ENCODE measurements at regions not wholly inside any gene's neighbourhood (a gene's known extent, or its start where the extent isn't known, plus 50 kb on each side); places are given as distances from the start of the nearest gene placed in this dataset.

- TF ChIP-seq, protein P1, sequence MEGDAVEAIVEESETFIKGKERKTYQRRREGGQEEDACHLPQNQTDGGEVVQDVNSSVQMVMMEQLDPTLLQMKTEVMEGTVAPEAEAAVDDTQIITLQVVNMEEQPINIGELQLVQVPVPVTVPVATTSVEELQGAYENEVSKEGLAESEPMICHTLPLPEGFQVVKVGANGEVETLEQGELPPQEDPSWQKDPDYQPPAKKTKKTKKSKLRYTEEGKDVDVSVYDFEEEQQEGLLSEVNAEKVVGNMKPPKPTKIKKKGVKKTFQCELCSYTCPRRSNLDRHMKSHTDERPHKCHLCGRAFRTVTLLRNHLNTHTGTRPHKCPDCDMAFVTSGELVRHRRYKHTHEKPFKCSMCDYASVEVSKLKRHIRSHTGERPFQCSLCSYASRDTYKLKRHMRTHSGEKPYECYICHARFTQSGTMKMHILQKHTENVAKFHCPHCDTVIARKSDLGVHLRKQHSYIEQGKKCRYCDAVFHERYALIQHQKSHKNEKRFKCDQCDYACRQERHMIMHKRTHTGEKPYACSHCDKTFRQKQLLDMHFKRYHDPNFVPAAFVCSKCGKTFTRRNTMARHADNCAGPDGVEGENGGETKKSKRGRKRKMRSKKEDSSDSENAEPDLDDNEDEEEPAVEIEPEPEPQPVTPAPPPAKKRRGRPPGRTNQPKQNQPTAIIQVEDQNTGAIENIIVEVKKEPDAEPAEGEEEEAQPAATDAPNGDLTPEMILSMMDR (conservative IDR thresholded peaks at IDR 0.05; ENCODE audit: low read depth, low read length) = no peak
- TF ChIP-seq EZH2phosphoT487 (IDR thresholded peaks at IDR 0.05; ENCODE audit: borderline replicate concordance, low read length) = no peak
- no peak for TF ChIP-seq EZH2 (IDR thresholded peaks at IDR 0.05; ENCODE audit: low read length, unreplicated experiment)
Measured at GRCh38 chr7:110601710-110602109, 489.2 kb upstream of the LRRN3 start.

Data from PC-3 (cell line).